ENCODE measurements at regions not wholly inside any gene's neighbourhood (a gene's known extent, or its start where the extent isn't known, plus 50 kb on each side); places are given as distances from the start of the nearest gene placed in this dataset.
"Not testable (repeated sequence)": the region's sequence is repeated elsewhere in the genome, so short reads cannot be mapped to it uniquely, and the experiment has no call there.

DNA sequence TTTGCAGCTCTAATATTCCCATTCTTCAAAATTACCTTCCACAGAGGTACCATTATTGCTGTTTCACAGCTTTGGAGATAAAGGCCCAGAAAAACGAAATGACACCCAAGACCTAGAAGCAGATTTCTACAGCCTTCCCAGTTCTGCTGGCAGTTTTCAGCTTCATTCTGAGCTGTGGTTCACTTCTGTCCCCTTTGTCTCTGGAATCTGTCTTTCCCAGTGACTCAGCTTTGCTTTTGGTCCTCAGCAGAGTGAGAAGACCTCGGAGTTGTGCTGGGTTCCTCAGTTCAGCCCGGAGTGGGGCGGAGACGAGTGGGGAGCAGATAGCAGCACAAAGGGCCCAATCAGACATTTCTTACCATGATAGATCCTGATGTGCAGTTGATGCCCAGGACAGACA, 180.7 kb upstream of the CXCR4 start:
- intact Hi-C loops (cut with micrococcal nuclease), result no loop called here
- H3K36me3 Mint-ChIP-seq (ENCODE audit: low read depth), result no peaks in the 10 kb centered on the region
- H3K4me1 Mint-ChIP-seq (ENCODE audit: low read depth), result peaks cover 9% of the 10 kb centered on the region
- H3K4me3 Mint-ChIP-seq, result no peak overlapping the region
- no peaks in the 10 kb centered on the region for H3K27me3 Mint-ChIP-seq
- H3K9me3 Mint-ChIP-seq, result no peaks in the 10 kb centered on the region
- no peak overlapping the region for H3K27ac Mint-ChIP-seq

DNA sequence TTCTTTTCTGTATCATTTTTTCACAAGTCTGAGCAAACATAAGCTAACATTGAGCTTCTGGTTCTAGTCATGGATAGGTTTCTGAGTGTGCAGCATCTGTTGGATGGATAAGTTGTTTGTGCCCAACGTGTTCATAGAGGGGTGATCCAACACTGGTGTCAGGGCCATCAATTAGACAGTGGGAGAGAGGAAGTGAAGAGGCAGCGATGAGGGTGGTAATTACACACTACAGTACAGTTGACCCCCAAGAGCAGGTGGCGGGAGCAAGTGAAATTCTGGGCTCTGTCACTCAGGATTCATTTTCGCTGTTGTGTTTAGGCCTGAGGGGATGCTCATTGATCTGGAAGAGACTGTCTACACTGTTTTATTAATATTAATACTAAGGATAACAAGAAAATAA, 180.0 kb upstream of the CXCR4 start:
- Mint-ChIP-seq H3K4me1 (ENCODE audit: low read depth) (peaks cover 8% of the 10 kb centered on the region), H3K9me3 (no peaks in the 10 kb centered on the region), H3K27me3 (no peaks in the 10 kb centered on the region)

GRCh38 chr2:136297312-136297711, 179.4 kb upstream of the CXCR4 start:
- H3K4me3 Mint-ChIP-seq, result no peak overlapping the region
- no peak overlapping the region for H3K27ac Mint-ChIP-seq
- no peaks in the 10 kb centered on the region for H3K27me3 Mint-ChIP-seq
- intact Hi-C loops (cut with micrococcal nuclease), result no loop called here
- H3K4me1 Mint-ChIP-seq (ENCODE audit: low read depth), result peaks cover 8% of the 10 kb centered on the region
- no peaks in the 10 kb centered on the region for H3K36me3 Mint-ChIP-seq (ENCODE audit: low read depth)
- H3K9me3 Mint-ChIP-seq, result no peaks in the 10 kb centered on the region

More for the DNA sequence above, 180.0 kb upstream of the CXCR4 start:
- no peaks in the 10 kb centered on the region for H3K36me3 Mint-ChIP-seq (ENCODE audit: low read depth)
- H3K27ac Mint-ChIP-seq, result no peak overlapping the region
- H3K4me3 Mint-ChIP-seq, result no peak overlapping the region
- intact Hi-C loops (cut with micrococcal nuclease), result no loop called here

- intact Hi-C loops (cut with micrococcal nuclease), result no loop called here
- Mint-ChIP-seq H3K27ac (no peak overlapping the region), H3K9me3 (no peaks in the 10 kb centered on the region), H3K27me3 (no peaks in the 10 kb centered on the region), H3K36me3 (ENCODE audit: low read depth) (no peaks in the 10 kb centered on the region), H3K4me1 (ENCODE audit: low read depth) (peaks cover 5% of the 10 kb centered on the region), H3K4me3 (no peak overlapping the region)
These were observed 177.2 kb upstream of the CXCR4 start for GRCh38 chr2:136295168-136295567.

- no peaks in the 10 kb centered on the region for H3K9me3 Mint-ChIP-seq
- intact Hi-C loops (cut with micrococcal nuclease), result no loop called here
- H3K4me1 Mint-ChIP-seq (ENCODE audit: low read depth), result no peaks in the 10 kb centered on the region
- H3K4me3 Mint-ChIP-seq, result no peak overlapping the region
- no peak overlapping the region for H3K27ac Mint-ChIP-seq
- no peaks in the 10 kb centered on the region for H3K27me3 Mint-ChIP-seq
- no peaks in the 10 kb centered on the region for H3K36me3 Mint-ChIP-seq (ENCODE audit: low read depth)
These were observed 173.9 kb upstream of the CXCR4 start for GRCh38 chr2:136291871-136292270.

DNA sequence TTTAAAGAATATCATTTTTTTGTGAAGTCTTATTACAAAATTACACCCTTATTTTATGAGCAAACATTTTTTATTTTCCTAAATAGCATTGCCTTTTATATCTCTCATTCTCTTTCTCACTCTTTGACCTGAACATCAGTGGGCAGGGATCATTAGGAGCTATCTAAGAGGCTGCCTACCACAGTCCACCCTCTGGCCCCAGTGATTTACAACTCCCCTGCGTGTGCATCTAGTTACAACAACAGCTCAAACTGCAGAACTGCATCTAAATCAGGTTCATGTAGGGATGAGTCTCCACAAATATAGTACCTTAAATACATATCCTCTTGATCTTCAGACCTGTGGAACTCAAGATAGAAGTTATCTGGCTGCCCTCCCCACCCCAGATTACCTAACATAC, 172.4 kb upstream of the CXCR4 start:
- Mint-ChIP-seq H3K4me1 (ENCODE audit: low read depth) (no peaks in the 10 kb centered on the region), H3K4me3 (no peak overlapping the region), H3K27me3 (no peaks in the 10 kb centered on the region), H3K9me3 (no peaks in the 10 kb centered on the region), H3K27ac (no peak overlapping the region), H3K36me3 (ENCODE audit: low read depth) (no peaks in the 10 kb centered on the region)
- intact Hi-C loops (cut with micrococcal nuclease), result no loop called here

- intact Hi-C loops (cut with micrococcal nuclease), result no loop called here
- Mint-ChIP-seq H3K4me1 (ENCODE audit: low read depth) (no peaks in the 10 kb centered on the region), H3K9me3 (no peaks in the 10 kb centered on the region), H3K27me3 (no peaks in the 10 kb centered on the region), H3K27ac (no peak overlapping the region), H3K4me3 (no peak overlapping the region), H3K36me3 (ENCODE audit: low read depth) (no peaks in the 10 kb centered on the region)
These were observed 170.3 kb upstream of the CXCR4 start for GRCh38 chr2:136288249-136288648.

DNA sequence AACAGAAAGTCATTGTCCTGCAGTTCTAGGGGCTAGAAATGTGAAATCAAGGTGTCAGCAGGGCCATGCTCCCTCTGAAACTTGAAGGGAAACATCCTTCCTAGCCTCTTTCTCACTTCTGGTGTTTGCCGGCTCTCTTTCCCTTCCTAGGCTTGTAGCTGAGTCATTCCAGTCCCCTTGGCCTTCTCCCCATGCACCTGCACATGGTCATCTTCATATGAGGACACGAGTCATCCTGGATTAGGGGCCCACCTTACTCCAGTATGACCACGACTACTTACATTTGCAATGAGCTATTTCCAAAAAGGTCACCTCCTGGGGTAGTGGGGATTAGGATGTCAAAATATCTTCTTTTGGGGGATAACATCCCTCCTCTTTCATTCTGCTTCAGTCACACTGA, 168.5 kb upstream of the CXCR4 start:
- H3K4me3 Mint-ChIP-seq, result no peak overlapping the region
- no peak overlapping the region for H3K27ac Mint-ChIP-seq
- intact Hi-C loops (cut with micrococcal nuclease), result no loop called here
- H3K36me3 Mint-ChIP-seq (ENCODE audit: low read depth), result no peaks in the 10 kb centered on the region
- H3K27me3 Mint-ChIP-seq, result no peaks in the 10 kb centered on the region
- no peaks in the 10 kb centered on the region for H3K4me1 Mint-ChIP-seq (ENCODE audit: low read depth)
- no peaks in the 10 kb centered on the region for H3K9me3 Mint-ChIP-seq

DNA sequence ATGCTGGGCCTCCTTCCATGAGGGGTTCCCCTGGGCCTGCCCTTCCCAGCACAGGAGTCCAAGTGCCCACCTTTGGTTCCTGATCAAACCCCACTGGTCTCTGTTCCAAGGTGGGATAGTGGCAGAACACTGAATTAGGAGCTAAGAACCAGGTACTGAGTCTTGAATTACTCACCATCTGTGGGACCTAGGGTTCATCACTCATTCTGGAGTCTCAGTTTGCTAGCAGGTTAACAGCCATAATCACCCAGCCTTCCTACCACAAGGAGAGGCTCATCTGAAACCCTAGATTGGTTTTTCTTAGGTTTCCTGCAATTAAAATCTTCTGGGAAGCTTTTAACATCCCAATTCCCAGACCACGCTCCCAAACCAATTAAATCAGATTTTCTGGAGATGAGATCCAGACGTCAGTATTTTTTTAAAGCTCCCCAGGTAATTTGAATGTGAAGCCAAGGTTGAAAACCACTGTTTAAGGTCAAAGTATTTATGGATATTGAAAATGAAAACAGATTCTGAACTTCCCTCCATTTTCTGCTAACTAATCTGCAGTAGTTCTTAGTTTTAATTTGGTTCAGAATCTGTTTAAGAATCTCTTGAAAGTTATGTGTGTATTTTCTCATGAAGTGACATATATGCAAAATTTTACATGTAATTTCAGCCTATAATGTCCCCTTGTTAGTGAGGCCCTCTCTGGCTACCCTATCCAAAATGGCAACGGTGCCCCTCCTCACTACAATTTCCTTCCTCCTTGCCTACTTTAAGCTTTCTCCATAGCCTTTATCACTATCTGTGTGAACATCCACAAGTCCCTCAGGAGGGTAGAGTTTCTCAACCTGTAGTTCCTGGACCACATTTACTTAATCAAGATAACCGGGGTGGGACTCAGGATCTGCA, 166.5 kb upstream of the CXCR4 start:
- no peak overlapping the region for H3K27ac Mint-ChIP-seq

GRCh38 chr2:136282251-136282650, 164.3 kb upstream of the CXCR4 start:
- Mint-ChIP-seq H3K9me3 (no peaks in the 10 kb centered on the region), H3K27me3 (peaks cover 3% of the 10 kb centered on the region), H3K27ac (no peak overlapping the region), H3K4me3 (no peak overlapping the region), H3K4me1 (ENCODE audit: low read depth) (no peaks in the 10 kb centered on the region), H3K36me3 (ENCODE audit: low read depth) (no peaks in the 10 kb centered on the region)
- intact Hi-C loops (cut with micrococcal nuclease), result no loop called here

More for the DNA sequence above, 166.5 kb upstream of the CXCR4 start:
- Mint-ChIP-seq H3K9me3 (no peaks in the 10 kb centered on the region), H3K27me3 (no peaks in the 10 kb centered on the region), H3K4me1 (ENCODE audit: low read depth) (no peaks in the 10 kb centered on the region), H3K4me3 (no peak overlapping the region), H3K36me3 (ENCODE audit: low read depth) (no peaks in the 10 kb centered on the region)
- intact Hi-C loops (cut with micrococcal nuclease), result no loop called here

DNA sequence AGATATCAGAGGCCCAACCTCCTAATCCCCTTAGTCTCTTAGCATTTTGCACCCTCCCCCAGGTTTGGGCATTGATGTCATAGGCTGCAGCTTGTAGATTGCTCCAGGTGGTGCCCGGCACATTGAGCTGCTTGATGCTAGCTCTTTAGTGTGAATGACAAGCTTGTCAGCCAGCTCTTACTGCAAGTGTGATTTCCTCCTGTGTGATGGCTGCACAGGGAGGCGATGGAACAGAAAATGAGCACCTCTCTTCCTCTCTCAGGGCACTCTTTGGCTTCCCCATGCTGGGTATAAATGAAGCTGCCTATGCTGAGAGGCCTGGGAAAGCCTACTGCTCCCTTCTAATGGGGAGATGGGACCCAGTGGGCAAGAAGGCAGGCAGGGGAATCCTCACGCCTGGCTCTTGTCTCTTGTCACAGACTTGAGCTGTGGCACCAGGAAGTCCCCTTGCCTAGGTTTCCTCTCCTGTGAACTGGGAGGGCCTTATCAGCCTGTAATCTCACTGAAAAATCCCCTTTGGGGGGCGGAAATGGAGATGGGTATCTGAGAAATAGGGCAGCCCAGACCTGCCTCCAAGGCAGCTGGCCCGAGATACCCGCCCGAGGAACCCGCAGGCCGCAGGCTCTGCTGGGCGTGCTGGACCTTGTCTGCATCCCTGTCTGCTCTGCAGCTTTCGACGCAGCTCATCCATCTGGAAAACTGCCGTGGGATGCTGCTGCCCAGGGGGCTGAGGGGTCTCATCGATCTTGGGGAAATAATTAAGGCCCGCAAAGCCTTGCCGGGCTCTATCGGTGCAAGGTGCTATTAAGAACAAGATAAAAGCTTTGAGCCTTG, 163.5 kb upstream of the CXCR4 start:
- Mint-ChIP-seq H3K27me3 (peaks cover 3% of the 10 kb centered on the region), H3K27ac (no peak overlapping the region), H3K9me3 (no peaks in the 10 kb centered on the region), H3K4me1 (ENCODE audit: low read depth) (no peaks in the 10 kb centered on the region), H3K4me3 (no peak overlapping the region), H3K36me3 (ENCODE audit: low read depth) (no peaks in the 10 kb centered on the region)
- intact Hi-C loops (cut with micrococcal nuclease), result no loop called here

GRCh38 chr2:136266346-136266745, 148.4 kb upstream of the CXCR4 start:
- intact Hi-C loops (cut with micrococcal nuclease); H3K4me3 Mint-ChIP-seq; H3K27ac Mint-ChIP-seq; H3K4me1 Mint-ChIP-seq (ENCODE audit: low read depth); H3K36me3 Mint-ChIP-seq (ENCODE audit: low read depth); H3K27me3 Mint-ChIP-seq: not testable (repeated sequence)
- H3K9me3 Mint-ChIP-seq, result peaks cover 34% of the 10 kb centered on the region

GRCh38 chr2:136259551-136259950, 141.6 kb upstream of the CXCR4 start:
- Mint-ChIP-seq H3K27me3 (no peaks in the 10 kb centered on the region), H3K4me1 (ENCODE audit: low read depth) (peaks cover 29% of the 10 kb centered on the region), H3K9me3 (peaks cover 16% of the 10 kb centered on the region), H3K4me3 (no peak overlapping the region), H3K36me3 (ENCODE audit: low read depth) (no peaks in the 10 kb centered on the region), H3K27ac (no peak overlapping the region)
- intact Hi-C loops (cut with micrococcal nuclease), result loop anchor here (5.0 kb wide), 3 partner anchors 68 to 252 kb away; partner anchors contain the start of gene CXCR4

DNA sequence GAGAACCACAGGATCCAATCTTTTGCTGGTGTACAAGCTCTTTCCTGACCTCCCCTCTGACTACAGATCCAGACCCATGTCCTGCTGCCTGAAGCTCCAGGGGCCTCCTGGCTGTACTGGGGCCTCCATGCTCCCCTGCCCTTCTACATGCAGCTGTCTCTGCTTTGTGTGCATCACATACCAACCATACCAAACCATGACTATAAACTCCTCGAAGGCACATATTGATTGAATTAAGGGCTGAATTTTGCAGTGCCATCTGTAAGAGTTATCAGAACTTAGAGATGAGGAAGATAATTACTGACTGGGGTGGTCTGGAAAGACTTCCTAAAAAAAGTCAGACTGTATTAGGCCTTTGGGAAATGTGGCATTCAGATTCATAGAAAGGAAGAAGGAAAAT, 139.9 kb upstream of the CXCR4 start:
- H3K4me1 Mint-ChIP-seq (ENCODE audit: low read depth), result peaks cover 46% of the 10 kb centered on the region
- no peaks in the 10 kb centered on the region for H3K9me3 Mint-ChIP-seq
- intact Hi-C loops (cut with micrococcal nuclease), result loop anchor here (5.0 kb wide), 3 partner anchors 69 to 251 kb away; partner anchors contain the start of gene CXCR4
- no peaks in the 10 kb centered on the region for H3K36me3 Mint-ChIP-seq (ENCODE audit: low read depth)
- no peak overlapping the region for H3K27ac Mint-ChIP-seq
- H3K4me3 Mint-ChIP-seq, result no peak overlapping the region
- H3K27me3 Mint-ChIP-seq, result no peaks in the 10 kb centered on the region
